Bronchial epithelial cell (primary cell): ENCODE measurements at regions not wholly inside any gene's neighbourhood (a gene's known extent, or its start where the extent isn't known, plus 50 kb on each side); places are given as distances from the start of the nearest gene placed in this dataset.

Experiments used
- DNase-seq: peaks from one replicate; pipeline ENCODE4 v3.0.0-alpha.2; 2010; ENCODE audit warnings: low read depth
- FAIRE-seq: peaks from 2 replicates; lab custom pipeline; 2011; peaks lifted over from hg19 to GRCh38; lab: Jason Lieb, UNC
- H3K27me3 ChIP-seq: 2 replicates; pipeline ENCODE4 v1.5.1; 2011; ENCODE audit warnings: low read length; ENCODE audit not compliant: control insufficient read depth, insufficient read depth
- H3K36me3 ChIP-seq: 2 replicates; pipeline ENCODE4 v1.5.1; 2011; ENCODE audit warnings: low read length; ENCODE audit not compliant: control insufficient read depth, insufficient read depth
- H3K4me3 ChIP-seq: 2 replicates; pipeline ENCODE4 v1.5.1; 2011; ENCODE audit warnings: mild to moderate bottlenecking, low read depth, low read length, control low read depth
- CTCF ChIP-seq: IDR thresholded peaks from 2 replicates; pipeline ENCODE4 v1.5.1; 2011; ENCODE audit warnings: mild to moderate bottlenecking, moderate library complexity, low read length, control low read depth, inconsistent platforms; ENCODE audit not compliant: insufficient read depth, severe bottlenecking

- DNase-seq (no peak), FAIRE-seq (no peak)
- TF ChIP-seq CTCF, result no peak
- Histone ChIP-seq H3K27me3 (no peaks in the 10 kb centered on the region), H3K36me3 (no peaks in the 10 kb centered on the region), H3K4me3 (no peak overlapping the region)
Observed at GRCh38 chr13:109933476-109933875, 147.1 kb upstream of the IRS2 start.

GRCh38 chr13:109924376-109924775 is 138.0 kb upstream of the IRS2 start:
- H3K36me3 ChIP-seq, result no peaks in the 10 kb centered on the region
- no peak overlapping the region for H3K4me3 ChIP-seq
- FAIRE-seq (no peak), DNase-seq (no peak)
- no peaks in the 10 kb centered on the region for H3K27me3 ChIP-seq
- TF ChIP-seq CTCF, result no peak

DNA sequence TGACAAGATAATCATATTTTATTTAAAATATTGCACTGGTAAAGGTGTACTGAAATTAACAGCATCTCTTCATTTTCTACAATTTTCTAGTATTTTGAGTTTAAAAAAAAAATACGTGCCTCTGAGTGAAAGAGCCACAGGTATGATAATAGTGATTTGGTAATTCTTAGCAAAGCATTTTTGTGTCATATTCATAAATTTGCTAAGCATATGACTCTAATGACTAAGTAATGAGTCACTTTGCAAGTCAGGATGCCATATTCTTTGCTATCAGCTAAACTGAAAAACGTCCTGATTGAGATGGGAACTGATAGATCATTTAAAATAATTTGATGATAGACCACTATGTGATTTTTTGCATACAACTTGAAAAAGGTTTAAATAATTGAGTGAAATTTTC is 136.1 kb upstream of the IRS2 start:
- no peak for TF ChIP-seq CTCF
- FAIRE-seq (no peak), DNase-seq (peak; percentile 77)
- H3K36me3 ChIP-seq, result no peaks in the 10 kb centered on the region
- no peak overlapping the region for H3K4me3 ChIP-seq
- no peaks in the 10 kb centered on the region for H3K27me3 ChIP-seq

DNA sequence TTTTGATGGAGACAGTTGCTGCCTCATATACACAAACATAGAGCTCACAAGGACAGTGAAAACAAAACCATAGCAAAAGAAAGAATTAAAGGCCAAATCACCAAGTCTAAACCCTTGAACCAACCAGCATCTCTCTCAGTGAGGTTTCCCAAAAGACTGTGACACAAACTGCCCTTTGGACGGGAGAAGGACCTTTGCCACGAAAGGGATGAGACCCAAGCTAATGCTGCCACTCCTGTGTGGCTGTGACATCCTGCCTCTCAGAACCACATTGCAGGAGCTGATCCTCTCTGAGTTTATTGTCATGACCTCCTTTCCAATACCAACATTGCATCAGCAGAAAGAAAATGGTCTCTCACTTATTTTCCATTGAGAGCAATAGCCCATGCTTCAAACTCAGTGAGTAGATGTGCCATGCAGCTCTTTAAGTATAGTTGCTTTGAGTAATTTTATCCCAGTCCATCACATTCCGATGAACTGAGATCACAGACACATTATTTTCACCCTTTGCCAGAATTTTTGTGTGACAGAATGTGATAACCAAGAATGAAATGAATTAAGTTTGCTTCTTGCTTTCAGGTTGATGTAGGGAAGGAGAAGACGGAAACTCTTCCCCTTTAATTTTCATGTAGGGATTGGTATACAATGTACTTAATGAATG is 133.5 kb upstream of the IRS2 start:
- DNase-seq (no peak), FAIRE-seq (no peak)

DNA sequence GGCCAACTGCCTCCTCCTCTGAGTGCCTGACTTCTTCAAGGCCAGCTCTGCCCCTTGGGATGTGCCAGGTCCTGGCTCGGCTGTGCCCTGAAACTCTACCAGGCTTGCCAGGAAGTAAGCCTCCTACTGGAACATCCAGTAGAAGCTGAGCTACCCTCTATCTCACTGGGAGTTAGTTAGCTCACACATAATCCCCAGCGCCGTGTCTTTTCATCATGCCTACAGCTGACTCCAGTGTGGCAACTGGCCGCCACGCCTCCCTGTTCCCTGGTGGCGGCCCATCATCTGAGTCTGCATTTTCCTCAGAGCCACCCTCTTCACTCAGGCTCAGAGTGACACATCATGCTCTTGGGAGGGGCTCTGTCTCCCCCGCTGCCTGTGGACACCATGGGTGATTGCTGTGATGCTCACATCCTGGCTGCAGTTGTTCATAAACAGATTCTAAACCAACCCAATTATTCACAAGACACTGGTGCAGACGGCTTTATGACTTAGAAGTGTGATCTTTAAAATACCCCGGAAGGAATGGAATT is 131.9 kb upstream of the IRS2 start:
- FAIRE-seq (no peak), DNase-seq (no peak)
- Histone ChIP-seq H3K27me3 (no peaks in the 10 kb centered on the region), H3K4me3 (no peak overlapping the region), H3K36me3 (no peaks in the 10 kb centered on the region)
- no peak for TF ChIP-seq CTCF

More for the DNA sequence above, 133.5 kb upstream of the IRS2 start:
- H3K36me3 ChIP-seq, result no peaks in the 10 kb centered on the region
- no peak for TF ChIP-seq CTCF
- H3K27me3 ChIP-seq, result no peaks in the 10 kb centered on the region
- no peak overlapping the region for H3K4me3 ChIP-seq

DNA sequence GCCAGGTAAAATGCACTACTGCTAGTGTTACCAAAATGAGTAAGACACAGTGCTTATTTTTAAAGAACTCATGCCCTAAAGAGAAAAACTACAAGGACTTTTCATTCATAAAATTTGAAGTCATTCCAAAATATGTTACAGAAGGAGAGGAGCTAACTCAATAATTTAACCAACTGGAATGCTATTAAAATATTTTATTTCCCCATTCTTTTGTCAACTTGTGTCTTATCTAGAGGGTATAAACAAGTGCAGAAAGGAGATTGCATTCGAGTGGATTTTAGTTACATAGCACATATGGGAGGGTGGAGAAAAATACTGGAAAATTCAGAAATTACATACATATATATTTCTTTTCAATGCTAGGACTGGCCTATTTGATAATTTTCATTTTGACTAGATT is 131.0 kb upstream of the IRS2 start:
- no peak for TF ChIP-seq CTCF
- no peak for DNase-seq
- H3K27me3 ChIP-seq, result no peaks in the 10 kb centered on the region
- FAIRE-seq, result no peak
- no peak overlapping the region for H3K4me3 ChIP-seq
- H3K36me3 ChIP-seq, result no peaks in the 10 kb centered on the region
